Brain microvascular endothelial cell (primary cell): ENCODE measurements at regions not wholly inside any gene's neighbourhood (a gene's known extent, or its start where the extent isn't known, plus 50 kb on each side); places are given as distances from the start of the nearest gene placed in this dataset.
"Not testable (repeated sequence)": the region's sequence is repeated elsewhere in the genome, so short reads cannot be mapped to it uniquely, and the experiment has no call there.

Experiments used
- DNase-seq: peaks from one replicate; pipeline ENCODE4 v3.0.0-alpha.2; 2020
- H3K27ac ChIP-seq: fragments of 250-450 bp; sonication (Bioruptor Pico); 2 replicates; pipeline ENCODE4 v1.5.1; 2020; ENCODE audit warnings: mild to moderate bottlenecking, moderate library complexity
- H3K27me3 ChIP-seq: fragments of 250-450 bp; sonication (Bioruptor Pico); replicated peaks from 2 replicates; pipeline ENCODE4 v1.5.1; 2020; ENCODE audit warnings: mild to moderate bottlenecking
- H3K36me3 ChIP-seq: fragments of 250-450 bp; sonication (Bioruptor Pico); replicated peaks from 2 replicates; pipeline ENCODE4 v1.5.1; 2020; ENCODE audit warnings: mild to moderate bottlenecking
- H3K4me3 ChIP-seq: 2 replicates; pipeline ENCODE4 v1.5.1; 2011; ENCODE audit warnings: low read depth, mild to moderate bottlenecking, control low read depth, low read length, moderate library complexity
- in situ Hi-C: cut with HindIII; loops from 2 replicates; pipeline ENCODE4 v1.10.0; 2017; ENCODE audit warnings: low sequenced_read_pairs, low pct_ligation_motif_present
- TF ChIP-seq, protein P1 (sequence below): IDR thresholded peaks from 2 replicates; pipeline ENCODE4 v1.5.1; 2011; ENCODE audit warnings: low read depth, mild to moderate bottlenecking, moderate library complexity, low read length, control low read depth, inconsistent platforms; ENCODE audit errors: missing control alignments

DNA sequence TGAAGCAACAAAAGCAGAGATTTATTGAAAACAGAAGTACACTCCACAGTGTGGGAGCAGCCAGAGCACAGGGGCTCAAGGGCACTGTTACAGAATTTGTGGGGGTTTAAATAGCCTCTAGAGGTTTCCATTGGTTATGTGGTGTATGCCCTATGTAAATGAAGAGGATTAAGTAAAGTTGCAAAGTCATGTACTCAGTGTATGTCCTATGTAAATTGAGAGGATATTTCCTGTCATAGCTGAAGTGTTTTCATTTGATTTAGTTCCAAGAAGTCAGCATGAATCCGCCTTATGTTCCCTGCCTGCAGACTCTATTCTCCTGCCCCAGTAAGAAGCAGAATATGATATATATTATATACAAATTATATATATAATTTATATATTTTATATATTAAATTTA is 966.0 kb upstream of the COX7C start:
- TF ChIP-seq, protein P1, sequence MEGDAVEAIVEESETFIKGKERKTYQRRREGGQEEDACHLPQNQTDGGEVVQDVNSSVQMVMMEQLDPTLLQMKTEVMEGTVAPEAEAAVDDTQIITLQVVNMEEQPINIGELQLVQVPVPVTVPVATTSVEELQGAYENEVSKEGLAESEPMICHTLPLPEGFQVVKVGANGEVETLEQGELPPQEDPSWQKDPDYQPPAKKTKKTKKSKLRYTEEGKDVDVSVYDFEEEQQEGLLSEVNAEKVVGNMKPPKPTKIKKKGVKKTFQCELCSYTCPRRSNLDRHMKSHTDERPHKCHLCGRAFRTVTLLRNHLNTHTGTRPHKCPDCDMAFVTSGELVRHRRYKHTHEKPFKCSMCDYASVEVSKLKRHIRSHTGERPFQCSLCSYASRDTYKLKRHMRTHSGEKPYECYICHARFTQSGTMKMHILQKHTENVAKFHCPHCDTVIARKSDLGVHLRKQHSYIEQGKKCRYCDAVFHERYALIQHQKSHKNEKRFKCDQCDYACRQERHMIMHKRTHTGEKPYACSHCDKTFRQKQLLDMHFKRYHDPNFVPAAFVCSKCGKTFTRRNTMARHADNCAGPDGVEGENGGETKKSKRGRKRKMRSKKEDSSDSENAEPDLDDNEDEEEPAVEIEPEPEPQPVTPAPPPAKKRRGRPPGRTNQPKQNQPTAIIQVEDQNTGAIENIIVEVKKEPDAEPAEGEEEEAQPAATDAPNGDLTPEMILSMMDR, result no peak
- H3K27me3 ChIP-seq, result no peaks in the 10 kb centered on the region

DNA sequence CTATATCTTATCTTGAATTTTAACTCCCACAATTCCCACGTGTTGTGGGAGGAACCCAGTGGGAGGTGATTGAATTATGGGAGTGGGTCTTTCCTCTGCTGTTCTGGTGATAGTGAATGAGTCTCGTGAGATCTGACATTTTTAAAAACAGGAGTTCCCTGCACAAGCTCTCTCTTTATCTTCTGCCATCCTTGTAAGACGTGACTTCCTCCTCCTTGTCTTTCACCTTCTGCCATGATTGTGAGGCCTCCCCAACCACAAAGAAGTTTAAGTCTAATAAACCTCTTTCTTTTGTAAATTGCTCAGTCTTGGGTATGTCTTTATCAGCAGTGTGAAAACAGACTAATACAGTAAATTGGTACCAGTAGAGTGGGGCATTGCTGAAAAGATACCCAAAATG is 963.6 kb upstream of the COX7C start:
- H3K36me3 ChIP-seq, in situ Hi-C loops, H3K27me3 ChIP-seq, H3K27ac ChIP-seq, H3K4me3 ChIP-seq, DNase-seq: not testable (repeated sequence)

More for the DNA sequence above, 966.0 kb upstream of the COX7C start:
- no peak for DNase-seq
- in situ Hi-C loops, result no loop called here
- no peaks in the 10 kb centered on the region for H3K36me3 ChIP-seq
- no peak overlapping the region for H3K4me3 ChIP-seq
- no peak overlapping the region for H3K27ac ChIP-seq

DNA sequence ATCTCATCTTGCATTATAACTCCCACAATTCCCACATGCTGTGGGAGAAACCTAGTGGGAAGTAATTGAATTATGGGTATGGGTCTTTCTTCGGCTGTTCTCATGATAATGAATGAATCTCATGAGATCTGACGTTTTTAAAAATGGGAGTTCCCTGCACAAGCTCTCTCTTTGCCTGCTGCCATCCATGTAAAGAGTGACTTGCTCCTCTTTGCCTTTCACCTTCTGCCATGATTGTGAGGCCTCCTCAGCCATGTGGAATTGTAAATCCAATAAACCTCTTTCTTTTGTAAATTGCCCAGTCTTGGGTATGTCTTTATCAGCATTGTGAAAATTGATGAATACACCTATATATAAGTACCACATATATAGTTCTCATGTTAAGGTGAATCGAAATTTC is 961.7 kb upstream of the COX7C start:
- H3K4me3 ChIP-seq, result no peak overlapping the region
- TF ChIP-seq, protein P1, result no peak
- no peak overlapping the region for H3K27ac ChIP-seq
- no peaks in the 10 kb centered on the region for H3K27me3 ChIP-seq
- no peaks in the 10 kb centered on the region for H3K36me3 ChIP-seq
- no peak for DNase-seq
- in situ Hi-C loops, result no loop called here

DNA sequence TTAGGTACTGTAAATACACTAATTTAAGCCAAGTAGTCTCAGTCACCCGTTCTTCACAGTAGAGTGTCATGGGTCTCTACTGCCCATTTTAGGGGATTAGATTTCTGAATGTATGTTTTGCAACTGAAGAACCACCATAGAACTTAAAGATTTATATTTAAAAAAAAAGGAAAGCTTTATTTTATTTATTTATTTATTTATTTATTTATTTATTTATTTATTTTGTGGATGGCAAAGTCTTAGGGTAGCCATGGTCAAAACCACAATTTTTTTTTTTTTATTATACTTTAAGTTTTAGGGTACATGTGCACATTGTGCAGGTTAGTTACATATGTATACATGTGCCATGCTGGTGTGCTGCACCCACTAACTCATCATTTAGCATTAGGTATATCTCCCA is 960.4 kb upstream of the COX7C start:
- DNase-seq, H3K4me3 ChIP-seq, in situ Hi-C loops, H3K27ac ChIP-seq, H3K27me3 ChIP-seq, H3K36me3 ChIP-seq: not testable (repeated sequence)

DNA sequence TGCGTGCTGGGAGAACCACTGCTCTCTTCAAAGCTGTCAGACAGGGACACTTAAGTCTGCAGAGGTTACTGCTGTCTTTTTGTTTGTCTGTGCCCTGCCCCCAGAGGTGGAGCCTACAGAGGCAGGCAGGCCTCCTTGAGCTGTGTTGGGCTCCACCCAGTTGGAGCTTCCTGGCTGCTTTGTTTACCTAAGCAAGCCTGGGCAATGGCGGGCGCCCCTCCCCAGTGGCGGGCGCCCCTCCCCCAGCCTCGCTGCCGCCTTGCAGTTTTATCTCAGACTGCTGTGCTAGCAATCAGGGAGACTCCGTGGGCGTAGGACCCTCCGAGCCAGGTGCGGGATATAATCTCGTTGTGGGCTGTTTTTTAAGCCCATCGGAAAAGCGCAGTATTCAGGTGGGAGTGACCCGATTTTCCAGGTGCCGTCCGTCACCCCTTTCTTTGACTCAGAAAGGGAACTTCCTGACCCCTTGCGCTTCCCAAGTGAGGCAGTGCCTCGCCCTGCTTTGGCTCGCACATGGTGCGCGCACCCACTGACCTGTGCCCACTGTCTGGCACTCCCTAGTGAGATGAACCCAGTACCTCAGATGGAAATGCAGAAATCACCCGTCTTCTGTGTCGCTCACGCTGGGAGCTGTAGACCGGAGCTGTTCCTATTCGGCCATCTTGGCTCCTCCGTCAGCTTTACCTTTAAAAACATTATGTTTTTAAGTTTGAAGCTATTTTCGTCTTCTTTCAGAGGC is 954.6 kb upstream of the COX7C start:
- DNase-seq, H3K27ac ChIP-seq, H3K36me3 ChIP-seq, H3K27me3 ChIP-seq, in situ Hi-C loops, H3K4me3 ChIP-seq: not testable (repeated sequence)

DNA sequence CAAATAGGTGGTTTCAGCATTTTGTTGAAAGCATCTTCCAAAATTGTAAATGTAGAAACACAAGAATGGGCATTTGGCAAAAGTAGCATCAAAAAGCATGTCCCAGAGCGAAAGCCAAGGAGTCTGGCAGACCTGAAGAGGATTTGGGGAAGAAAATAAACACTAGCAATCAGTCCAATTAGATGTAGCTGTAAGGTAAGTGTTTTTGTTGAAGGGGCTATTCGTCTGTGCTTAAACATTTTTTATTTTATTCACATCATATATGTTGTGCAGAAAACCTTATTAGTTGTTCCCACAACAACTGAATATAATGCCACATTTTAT is 954.1 kb upstream of the COX7C start:
- no peak overlapping the region for H3K4me3 ChIP-seq
- no peak for DNase-seq
- no peaks in the 10 kb centered on the region for H3K27me3 ChIP-seq
- in situ Hi-C loops, result no loop called here
- no peaks in the 10 kb centered on the region for H3K36me3 ChIP-seq
- H3K27ac ChIP-seq, result no peak overlapping the region
- TF ChIP-seq, protein P1, result no peak

DNA sequence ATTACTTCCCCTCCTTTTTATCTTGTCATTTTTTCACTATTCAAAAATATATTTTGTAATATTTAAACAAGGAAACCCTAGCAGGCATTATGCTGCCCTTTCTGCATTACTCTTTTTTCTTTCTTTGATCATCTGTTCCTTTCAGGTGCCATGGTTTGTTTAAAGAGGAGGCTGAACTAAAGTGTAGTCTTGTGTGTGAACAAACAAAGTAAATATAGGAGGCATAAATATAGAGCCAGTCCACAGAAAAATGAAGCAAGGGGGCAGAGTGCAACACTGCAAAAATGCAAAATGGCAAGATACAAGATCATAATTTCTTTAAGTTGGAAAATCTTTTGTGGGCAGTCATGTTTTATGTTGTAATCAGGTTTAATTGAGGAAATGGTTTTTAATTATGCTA is 947.3 kb upstream of the COX7C start:
- TF ChIP-seq, protein P1, result no peak
- Histone ChIP-seq H3K4me3 (no peak overlapping the region), H3K27me3 (no peaks in the 10 kb centered on the region), H3K36me3 (no peaks in the 10 kb centered on the region), H3K27ac (no peak overlapping the region)
- DNase-seq, result no peak
- in situ Hi-C loops, result no loop called here
